Tibial nerve (tissue), 4 donors: ENCODE measurements at regions not wholly inside any gene's neighbourhood (a gene's known extent, or its start where the extent isn't known, plus 50 kb on each side); places are given as distances from the start of the nearest gene placed in this dataset.

Experiments
- EP300 ChIP-seq, 2 donors: sonication (generic); formaldehyde crosslinking; IDR thresholded peaks; one replicate each; pipeline ENCODE4 v1.6.1; 2017; ENCODE audit warnings: antibody characterized with exemption in 2 of 2, mild to moderate bottlenecking in 1 of 2
- POLR2A ChIP-seq, 2 donors: fragments of 450-650 bp; IDR thresholded peaks; one replicate each; pipeline ENCODE4 v1.6.1; 2017; ENCODE audit warnings: antibody characterized with exemption in 2 of 2, mild to moderate bottlenecking in 2 of 2, moderate library complexity in 2 of 2
- TF ChIP-seq, protein P1 (sequence below), 5 experiments: fragments of 200-600 bp in 3 of 5; fragments of 450-650 bp in 2 of 5; sonication (generic) in 3 of 5; IDR thresholded peaks; one replicate each; pipeline ENCODE4 v1.5.1; 2016 to 2019; ENCODE audit warnings: antibody characterized with exemption in 5 of 5, mild to moderate bottlenecking in 3 of 5, moderate library complexity in 2 of 5

GRCh38 chr14:58964598-58964928 lies 223.9 kb upstream of the DAAM1 start:
- TF ChIP-seq, protein P1, sequence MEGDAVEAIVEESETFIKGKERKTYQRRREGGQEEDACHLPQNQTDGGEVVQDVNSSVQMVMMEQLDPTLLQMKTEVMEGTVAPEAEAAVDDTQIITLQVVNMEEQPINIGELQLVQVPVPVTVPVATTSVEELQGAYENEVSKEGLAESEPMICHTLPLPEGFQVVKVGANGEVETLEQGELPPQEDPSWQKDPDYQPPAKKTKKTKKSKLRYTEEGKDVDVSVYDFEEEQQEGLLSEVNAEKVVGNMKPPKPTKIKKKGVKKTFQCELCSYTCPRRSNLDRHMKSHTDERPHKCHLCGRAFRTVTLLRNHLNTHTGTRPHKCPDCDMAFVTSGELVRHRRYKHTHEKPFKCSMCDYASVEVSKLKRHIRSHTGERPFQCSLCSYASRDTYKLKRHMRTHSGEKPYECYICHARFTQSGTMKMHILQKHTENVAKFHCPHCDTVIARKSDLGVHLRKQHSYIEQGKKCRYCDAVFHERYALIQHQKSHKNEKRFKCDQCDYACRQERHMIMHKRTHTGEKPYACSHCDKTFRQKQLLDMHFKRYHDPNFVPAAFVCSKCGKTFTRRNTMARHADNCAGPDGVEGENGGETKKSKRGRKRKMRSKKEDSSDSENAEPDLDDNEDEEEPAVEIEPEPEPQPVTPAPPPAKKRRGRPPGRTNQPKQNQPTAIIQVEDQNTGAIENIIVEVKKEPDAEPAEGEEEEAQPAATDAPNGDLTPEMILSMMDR (IDR thresholded peaks at IDR 0.05): no peak
- no peak for TF ChIP-seq POLR2A (IDR thresholded peaks at IDR 0.05)
- TF ChIP-seq EP300 (IDR thresholded peaks at IDR 0.05): no peak
